Activated naive CD4-positive, alpha-beta T cell treated with anti-CD3 and anti-CD28 coated beads, Interleukin-2, amount 50 U/mL, for 16 hours (primary cell): ENCODE measurements at regions not wholly inside any gene's neighbourhood (a gene's known extent, or its start where the extent isn't known, plus 50 kb on each side); places are given as distances from the start of the nearest gene placed in this dataset.

ENCODE experiments used
- DNase-seq: peaks from one replicate; pipeline ENCODE4 v3.0.0-alpha.2; 2020

DNA sequence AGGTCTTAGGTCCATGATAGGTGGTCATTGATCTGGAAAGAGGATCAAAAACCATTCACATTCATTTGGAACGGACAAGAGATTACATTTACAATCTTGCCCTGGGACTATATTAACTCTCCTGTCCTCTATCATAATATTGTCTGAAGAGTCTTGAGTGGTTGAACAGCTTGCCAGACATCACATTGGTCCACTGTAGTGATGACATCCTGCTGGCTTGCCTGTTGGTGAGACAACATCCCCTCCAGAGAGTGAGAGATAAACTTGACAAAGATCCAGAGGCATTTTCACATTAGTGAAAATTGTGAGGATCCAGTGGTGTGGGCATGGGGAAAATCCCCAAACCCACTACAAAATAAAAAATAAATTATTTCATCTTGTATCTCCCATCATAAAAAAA lies 155.7 kb upstream of the LEF1 start:
- no peak for DNase-seq

DNA sequence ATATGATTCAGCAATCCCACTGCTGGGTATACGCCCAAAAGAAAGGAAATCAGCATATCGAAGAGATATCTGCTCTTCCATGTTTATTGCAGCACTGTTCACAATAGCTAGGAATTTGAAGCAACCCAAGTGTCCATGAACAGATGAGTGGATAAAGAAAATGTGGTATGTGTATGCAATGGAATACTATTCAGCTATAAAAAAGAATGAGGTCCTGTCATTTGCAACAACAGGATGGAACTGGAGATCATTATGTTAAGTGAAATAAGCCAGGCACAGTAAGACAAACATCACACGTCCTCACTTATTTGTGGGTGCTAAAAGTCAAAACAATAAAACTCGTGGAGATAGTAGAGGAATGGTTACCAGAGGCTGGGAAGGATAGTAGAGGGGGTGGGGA lies 153.8 kb upstream of the LEF1 start:
- no peak for DNase-seq

DNA sequence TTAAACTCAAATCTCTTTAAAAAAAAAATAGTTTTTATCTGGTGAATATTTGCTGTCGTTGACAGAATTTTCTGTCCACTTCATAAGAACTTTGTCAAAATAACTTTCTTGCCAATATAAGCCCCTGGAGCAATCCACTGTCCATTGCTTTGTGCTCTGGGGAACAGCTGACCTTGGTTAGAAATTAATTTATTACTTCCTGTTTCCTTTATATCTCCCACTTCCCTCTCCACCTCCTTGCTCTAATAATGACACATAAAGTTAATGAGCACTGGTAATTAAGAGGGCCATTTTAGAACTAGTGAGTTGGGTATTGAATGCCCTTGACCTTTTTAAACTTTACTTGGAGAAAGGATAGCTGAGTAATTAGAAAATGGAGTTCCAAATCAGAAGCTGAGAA lies 151.3 kb upstream of the LEF1 start:
- no peak for DNase-seq

DNA sequence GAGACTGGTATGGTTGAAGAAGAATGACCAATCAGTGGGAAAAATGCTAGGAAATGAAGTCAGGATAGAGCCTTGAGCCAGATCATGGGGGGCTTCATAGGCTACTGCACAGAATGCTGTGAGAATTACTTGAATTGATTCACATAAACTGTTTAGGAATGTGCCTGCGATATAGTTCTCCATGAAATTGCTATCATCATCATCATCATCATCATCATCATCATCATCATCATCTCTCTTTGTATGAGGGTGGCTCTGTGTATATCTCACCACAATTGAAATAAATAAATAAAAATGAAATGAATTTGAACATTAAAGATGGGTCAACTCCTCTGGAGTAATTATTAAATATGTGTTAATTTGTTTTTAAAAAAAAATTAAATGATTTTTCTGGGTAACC lies 148.6 kb upstream of the LEF1 start:
- DNase-seq, result no peak

DNA sequence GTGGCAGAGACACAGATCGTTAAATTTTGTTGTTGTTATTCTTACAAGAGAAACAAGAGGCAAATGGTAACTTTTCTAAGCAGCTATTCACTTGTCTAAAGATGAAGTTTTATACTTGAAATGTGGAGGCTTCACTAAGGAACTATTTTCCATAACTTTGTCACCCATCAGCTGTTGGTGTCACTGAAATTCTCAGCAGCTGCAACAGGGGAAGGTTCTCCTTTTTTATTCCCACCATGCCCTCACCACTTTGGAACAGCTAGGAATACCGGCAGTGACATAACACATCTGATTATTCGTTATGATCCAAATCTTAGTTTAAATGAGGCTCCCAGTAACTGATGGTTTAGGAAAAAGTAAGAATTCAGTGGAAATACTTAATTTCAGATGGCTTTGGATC lies 147.0 kb upstream of the LEF1 start:
- DNase-seq, result no peak

DNA sequence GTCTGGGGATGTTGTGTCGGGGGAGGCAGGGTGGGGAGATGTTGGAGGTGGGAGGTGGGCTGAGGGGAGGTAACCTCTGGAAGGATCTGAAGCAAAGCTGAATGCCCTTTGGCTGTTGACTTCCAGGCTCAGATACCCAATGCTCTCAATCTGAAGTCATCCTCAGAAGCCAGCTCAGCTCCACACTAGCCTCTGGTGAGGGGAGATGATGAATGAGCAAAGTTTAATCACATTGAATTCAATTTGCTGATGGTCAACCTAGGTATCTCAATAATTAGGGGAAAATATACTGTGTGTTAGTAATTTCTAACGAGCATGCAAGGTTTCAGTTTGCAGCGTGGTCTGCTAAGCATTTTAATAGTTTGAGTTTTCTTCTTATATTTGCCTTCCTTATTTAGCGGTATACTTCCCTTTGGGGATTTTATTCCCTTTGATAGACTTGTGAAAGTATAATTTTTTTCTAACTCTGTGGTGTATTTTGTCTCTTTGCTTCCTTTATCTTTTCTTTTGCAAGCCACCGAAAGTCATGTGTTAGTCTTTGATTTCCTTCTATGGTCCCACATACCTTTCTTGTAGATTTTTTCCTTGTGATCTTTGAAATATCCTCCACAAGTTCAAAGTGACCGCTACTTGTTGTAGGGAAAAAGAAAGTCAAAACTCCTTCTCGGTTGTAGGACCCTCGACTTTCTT lies 146.3 kb upstream of the LEF1 start:
- DNase-seq, result no peak

DNA sequence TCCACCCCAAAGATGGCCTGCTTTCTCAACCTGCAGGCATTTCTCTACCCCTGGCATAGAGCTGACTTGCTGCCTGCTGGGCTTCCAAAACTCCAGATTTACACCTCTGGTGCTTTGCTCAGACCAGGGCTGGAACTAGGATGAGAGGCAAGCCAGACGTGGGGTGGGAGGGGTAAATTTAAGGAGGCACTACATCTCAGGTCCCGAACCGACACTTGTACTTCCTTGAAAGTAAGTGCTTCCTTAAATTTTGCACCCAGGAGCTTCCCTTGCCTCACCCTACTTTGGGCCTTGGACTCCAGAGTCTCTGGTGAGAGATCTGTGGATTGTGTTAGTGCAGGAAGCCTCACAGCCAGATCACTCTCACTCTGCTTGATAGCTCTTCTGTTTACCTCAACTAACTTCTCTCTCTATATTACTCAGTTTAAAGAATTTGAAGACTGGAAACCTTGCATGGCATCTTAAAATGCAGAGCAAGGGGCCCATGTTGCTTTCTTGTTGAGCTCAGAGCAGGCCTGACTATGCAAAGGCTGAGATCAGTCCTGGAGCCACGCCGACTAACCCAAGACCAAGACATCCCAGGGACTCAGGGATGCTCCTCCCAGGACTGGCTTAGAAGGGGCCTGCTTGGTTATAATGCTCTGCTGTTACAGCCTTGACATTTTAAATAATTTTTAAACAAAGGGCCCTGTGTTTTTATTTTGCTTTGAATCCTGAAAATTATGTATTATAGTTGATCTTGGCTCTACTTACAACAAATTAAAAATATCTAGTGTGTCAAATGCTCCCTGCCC lies 145.0 kb upstream of the LEF1 start:
- no peak for DNase-seq

DNA sequence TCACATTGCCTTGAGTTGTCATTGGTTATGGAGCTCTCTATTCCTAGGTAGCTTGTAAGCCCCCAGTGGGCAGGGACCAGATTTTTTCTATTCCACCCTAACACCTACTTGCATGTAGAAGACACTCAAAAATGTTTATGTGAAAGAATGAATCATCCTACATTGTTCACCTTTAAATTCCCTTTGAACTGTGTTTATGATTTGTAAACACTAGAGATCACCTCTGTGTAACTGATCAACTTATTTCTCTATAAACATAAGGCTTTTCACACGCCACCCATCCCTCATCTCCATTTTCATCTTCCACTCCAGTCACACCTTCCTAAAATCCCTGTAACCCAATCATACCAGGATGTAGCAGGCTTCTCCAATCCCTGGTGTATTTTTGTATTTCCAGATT lies 142.6 kb upstream of the LEF1 start:
- DNase-seq, result no peak

DNA sequence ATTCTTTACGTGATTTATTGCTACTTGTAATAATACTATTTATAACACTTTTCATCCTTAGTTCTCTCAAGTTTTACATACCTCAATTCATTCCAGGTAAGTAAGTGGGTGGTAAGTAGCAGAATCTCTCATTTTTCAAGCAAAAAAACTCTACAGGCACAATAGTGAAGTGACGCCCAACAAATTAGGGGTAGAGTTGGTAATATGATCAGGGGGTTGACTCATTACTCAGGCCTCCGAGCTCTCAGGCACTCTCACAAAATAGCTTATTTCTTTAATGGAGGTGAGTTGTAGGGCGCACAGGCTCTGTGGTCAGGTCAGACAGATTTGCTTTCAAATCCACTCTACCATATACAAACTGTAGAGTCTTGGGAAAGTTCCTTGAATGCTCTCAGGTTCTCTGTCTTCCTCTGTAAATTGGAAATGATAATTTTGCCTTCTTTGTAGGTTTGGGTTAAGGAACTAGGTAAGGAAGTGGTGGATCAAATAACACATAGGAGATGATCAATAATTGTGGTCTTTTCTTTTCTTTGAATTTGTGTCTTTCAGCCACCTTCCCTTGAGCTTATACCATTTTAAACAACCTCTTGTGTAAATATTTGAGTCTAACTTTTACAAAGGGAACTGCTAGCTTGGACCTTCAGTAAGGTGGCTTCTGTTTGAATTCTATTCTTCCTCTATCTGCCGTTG lies 134.9 kb upstream of the LEF1 start:
- no peak for DNase-seq

DNA sequence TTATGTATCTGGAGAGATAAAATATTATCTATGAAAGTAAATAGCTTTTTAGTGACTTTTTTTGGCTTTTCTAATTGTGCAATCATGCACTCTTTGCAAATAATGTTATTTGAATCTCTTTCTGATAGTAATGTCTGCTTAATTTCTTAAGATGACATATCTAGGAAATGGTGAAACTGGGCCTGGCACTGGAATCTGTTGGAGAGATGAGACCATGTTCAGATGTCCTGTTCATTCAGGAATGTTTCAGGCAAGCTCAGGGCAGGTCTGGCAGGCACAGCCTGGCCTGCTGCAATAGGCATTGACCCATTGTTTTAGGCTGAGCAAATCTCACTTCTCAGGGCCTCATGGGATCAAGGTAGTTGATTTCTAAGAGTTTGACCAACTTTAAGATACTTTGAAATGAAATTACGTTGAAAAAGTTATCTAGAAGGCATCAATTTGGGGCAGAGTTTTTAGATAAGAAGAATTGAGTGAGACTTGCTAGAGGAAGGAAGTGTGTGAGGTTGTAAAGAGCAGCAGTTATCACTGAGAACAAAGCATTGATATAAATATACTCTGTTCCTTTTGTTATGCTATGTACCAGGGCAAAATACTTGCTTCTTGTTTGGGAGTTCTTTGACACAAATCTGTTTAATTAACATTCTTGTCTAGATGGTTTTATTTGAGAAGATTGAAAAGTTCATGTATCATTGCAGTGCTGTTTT lies 133.0 kb upstream of the LEF1 start:
- DNase-seq, result no peak

DNA sequence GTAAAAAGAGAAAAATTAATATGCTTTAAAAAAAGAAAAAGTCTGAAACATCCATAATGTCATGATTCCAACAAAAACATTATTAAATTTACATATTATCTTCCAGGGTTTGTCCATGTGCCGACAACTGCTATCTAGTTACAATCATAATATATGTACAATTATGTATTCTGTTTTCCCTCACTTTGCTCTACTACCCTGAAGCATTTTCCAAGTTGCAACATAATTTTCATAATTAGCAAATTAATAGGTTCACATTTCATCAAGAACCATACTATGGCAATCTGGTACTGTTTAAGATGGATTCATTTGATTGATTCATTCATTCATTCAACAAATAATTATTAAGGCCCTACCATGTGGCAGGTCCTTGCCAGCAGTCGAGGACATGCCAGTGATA lies 128.9 kb upstream of the LEF1 start:
- DNase-seq, result no peak

DNA sequence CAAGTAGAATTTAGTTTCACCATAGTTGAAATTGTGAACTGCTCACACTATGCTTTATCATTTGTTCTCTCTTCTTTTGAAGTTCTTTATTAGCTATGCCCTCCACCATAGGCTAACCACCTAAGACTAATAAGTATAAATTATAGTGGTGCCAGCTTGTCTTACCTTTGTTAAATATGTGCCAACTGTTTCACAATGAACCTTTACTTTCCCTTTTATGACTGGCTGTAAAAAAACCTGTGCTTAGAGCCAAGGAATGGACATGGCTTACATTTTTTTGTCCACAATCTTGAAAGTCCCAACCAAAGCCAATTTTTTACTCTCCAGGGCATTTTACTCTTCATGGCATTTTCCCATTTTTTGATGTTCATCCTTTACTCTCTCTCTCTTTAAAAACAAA lies 123.5 kb upstream of the LEF1 start:
- DNase-seq, result no peak

DNA sequence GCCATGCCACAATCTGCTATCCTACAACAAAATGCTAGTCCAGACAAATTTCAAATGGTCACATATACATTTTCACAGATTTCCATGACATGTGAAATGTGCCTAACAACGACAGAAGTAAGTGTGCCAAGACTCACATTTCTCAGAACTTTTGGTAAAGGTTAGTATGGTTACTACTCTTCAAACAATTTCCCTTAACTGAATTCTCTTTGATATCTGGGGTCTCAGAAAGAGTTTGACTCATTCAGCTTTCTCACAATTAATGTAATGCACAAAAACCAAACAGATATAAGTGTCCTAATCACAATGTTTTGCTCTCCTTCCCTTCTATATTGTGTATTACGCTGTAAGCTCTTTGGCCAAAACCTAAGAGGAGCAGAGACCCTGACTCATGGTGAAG lies 122.4 kb upstream of the LEF1 start:
- DNase-seq, result no peak

DNA sequence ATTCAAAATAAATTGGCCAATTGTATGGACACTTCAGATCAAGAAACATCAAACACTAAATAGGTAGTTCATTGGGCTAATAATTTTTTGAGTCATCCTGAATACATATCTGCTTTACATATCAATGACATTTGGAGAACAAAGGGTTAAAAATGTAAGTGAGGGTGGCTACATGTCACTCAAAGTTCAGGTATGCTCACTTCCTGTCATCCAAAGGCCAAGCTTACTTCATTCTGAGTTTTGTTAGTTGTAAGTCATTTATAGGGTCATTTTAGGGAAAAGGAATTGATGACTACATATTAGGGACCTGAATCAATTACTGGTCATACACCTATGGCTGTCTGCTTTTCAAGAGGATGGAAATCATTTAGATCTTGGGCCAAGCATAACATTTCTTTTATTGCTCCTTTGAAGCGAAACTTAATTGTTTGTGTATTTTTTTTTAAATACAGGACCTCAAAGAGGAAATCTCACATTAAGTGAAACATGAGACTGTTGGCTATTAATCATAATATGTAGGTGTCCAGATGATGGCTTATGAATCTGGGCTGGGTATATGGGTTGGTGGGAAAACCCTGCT lies 119.2 kb upstream of the LEF1 start:
- no peak for DNase-seq

DNA sequence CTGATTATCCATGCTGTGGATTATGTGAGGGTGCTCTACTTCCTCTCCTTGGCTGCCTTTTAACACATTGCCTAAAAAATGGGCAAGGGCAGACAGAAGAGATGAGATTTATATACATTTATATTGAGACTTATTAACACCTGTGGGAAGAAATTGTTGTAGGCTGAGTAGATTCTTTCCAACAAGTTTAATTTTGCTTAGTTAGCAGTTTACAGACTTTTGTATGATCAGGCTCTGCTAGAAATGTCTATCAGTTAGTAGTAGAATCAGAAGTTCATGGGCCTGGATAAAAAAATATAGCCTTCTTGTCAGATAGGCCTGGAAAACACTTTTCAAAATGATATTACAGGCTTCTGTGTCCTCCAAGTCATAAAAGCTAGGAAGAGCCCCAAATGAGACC lies 111.3 kb upstream of the LEF1 start:
- no peak for DNase-seq

DNA sequence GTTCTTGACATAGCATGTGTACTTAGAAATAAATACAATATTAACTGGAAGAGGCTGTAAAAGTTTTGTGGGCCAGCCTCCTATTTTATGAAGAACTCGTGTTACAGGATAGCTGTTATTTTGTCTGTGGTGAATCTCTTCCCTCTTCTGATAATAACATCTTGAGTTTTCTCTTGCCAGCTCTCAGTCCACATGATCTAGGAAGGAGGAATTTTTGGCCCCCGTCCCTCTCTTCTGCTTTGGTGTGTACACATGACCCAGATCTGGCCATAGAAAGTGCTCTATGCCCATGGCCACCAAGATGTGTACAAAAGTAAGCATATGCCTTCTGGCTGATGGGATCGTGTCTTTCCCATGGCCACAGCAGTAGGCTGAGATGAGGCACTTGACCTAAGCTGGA lies 108.0 kb upstream of the LEF1 start:
- no peak for DNase-seq

DNA sequence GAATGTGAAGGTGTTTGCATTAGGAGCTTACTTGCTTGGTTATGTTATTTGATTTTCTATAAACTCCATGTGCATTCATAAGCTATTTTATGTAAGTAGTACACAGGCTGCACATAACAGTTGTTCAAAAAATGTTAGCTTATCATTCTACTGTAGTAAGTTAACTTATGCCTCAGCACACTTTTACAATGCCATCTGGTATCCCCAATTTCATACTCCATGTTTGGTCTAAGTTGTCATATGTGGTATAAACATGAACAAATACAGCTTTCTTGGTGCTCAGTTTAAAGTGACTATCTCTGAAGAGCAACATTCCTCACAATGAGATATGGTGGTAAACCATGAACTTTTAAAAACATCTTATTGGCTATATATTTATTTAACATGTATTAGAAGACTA lies 104.3 kb upstream of the LEF1 start:
- DNase-seq, result no peak

DNA sequence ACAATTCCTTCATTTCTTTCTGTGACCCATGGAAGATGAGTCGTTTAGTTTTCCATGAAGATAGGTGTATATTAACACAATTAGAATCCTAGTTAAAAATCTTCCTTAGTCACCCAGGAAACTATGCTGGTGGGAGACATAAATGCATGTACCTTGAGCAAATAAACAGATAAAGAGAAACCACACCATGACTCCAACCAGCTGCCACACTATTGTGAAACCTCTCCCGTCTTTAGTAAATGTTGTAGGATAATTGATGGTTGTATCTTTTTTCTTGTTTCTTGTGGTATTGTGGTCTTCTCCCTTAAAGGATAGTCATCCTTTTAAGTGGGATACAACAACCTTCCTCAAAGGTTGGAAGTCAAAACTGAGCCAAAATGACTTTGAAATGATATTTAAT lies 103.8 kb upstream of the LEF1 start:
- no peak for DNase-seq

DNA sequence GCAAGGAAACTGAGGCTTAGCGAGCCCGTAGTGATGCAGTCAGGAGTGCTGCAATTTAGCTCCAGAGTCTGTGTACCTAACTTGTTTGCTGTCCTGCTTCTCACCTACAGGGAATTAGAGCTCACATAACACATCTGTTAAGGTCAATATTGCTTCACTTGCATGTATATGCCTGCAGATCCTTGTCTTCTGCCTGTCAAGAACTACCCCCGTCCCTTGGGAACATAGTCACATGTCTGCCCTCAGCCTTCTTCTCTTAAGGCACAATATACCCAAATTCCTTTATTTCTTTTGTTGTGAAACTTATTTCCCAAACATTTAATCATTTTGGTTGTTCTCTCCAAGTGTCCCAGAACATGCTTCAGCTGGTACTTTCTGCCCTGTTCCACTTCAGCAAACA lies 103.3 kb upstream of the LEF1 start:
- DNase-seq, result no peak

DNA sequence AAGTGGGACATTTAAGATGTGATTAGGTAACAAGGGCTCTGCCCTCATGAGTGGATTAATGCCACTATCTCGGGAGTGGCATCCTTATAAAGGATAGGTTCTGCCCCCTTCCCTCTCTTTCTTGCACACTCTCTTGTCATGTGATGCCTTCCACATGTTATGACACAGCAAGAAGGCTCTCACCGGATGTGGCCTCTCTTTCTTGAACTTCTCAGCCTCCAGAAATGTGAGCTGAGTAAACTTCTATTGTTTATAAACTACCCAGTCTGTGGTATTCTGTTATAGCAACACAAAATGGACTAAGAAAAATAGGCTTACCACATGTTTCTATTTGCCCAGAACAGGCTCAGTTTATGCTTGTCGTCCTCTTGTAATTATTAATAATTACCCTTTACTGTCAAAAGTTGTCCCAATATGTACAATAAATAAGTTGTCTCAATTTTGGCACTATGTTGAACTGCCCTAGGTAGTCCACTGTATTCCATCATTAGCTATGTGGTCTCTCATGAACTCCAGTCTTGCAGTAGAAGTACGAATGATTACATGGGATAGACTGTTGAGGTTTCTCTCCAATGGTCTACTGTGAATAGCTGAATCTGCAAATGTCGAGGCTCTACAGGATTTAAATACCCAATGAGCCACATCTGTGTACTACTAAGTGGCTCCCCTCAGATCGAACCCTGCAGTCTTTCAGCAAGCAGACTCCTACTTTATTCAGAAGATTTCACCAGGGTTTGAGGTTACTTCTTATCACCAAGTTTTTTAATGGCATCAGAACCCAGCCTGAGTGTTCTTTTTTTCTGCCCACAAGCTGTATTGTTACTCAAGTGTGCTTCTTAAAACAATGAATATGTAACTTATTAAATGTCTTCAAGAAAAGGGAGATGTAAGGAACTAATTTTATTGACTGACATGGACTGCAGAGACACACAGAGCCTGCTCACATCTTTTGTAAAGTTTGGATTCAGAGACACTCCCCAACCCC lies 102.0 kb upstream of the LEF1 start:
- DNase-seq, result no peak

DNA sequence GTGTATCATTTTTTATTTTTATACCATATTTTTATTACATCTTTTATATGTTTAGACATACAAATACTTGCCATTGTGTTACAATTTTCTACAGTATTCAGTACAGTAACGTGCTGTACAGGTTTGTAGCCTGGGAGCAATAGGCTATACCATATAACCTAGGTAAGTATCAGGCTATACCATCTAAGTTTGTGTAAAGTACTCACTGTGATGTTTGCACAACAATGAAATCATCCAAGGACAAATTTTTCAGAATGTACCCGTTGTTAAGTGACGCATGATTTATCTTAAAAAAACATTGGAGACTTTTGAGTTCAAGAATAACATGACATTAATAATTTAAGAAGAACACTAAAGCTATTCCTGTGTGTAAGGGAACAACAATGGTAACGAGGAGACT lies 96.0 kb upstream of the LEF1 start:
- no peak for DNase-seq

DNA sequence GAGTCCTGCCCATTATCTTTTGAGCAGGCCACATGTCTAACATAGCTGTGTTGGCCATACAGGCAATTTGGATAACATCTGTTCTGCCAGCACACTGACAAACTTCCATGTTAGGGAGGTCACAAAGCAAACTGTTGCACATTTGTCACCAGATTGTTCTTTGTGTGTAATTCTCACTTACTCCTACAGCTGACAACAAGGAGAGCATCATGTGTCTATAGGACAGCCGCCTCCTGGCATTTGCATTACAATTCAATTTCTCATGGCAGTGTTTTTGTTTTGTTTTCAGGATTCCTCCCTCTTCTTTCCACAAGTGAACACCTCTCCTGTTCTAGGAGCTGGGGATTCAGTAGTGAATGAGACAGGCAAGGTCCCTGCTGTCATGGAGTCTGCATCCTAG lies 94.3 kb upstream of the LEF1 start:
- no peak for DNase-seq
